ENCODE measurements at regions not wholly inside any gene's neighbourhood (a gene's known extent, or its start where the extent isn't known, plus 50 kb on each side); places are given as distances from the start of the nearest gene placed in this dataset.

DNA sequence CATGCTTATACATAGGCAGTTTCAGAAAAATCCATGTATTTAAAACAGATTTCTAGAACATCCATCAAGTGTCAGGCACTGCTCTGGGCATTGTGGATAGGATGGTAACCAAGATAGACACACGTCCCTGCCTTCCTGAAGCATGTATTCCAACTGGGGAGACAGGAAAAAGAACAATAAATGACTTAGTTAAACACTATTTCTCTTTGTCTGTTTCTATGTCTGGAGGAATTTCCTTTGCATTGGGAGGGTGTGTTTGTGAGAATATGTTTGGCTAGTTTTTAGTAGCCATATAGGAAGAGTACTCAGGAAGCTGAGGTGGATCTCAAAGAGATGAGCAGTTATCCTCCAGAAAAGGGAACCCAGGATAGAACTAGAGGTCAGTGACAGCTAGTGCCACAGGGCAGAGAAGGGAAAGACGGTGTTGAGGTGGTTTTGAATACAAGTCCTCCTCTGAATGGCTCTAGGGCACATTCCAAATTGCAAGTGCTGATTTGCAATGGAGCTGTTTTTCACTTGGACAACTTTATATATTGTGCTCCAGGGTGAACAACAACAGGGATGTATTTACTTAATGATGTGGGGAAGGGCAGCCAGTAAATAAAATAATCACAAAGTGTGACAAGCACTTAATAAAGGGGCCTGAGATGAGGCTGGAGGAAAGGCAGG, 144.7 kb upstream of the SHB start:
- TF ChIP-seq POLR2AphosphoS5 (IDR thresholded peaks at IDR 0.05; ENCODE audit: borderline replicate concordance, low read depth, low read length): no peak
- no peak for TF ChIP-seq FOXP2 (optimal IDR thresholded peaks at IDR 0.05; ENCODE audit: control extremely low read depth, extremely low read length, insufficient read depth)
- no peak for TF ChIP-seq EZH2 (IDR thresholded peaks at IDR 0.05)

All from SK-N-MC (cell line).